ENCODE measurements at regions not wholly inside any gene's neighbourhood (a gene's known extent, or its start where the extent isn't known, plus 50 kb on each side); places are given as distances from the start of the nearest gene placed in this dataset.

GRCh38 chr2:52210161-52210560, 1178.2 kb upstream of the NRXN1 start:
- DNase-seq (ENCODE audit: insufficient read length, low spot score) (no peak), FAIRE-seq (no peak)
- TF ChIP-seq POLR2A (IDR thresholded peaks at IDR 0.05; ENCODE audit: low read depth, low read length), result no peak

- FAIRE-seq, result no peak
These were observed 1162.4 kb upstream of the NRXN1 start for GRCh38 chr2:52194342-52194741.

DNA sequence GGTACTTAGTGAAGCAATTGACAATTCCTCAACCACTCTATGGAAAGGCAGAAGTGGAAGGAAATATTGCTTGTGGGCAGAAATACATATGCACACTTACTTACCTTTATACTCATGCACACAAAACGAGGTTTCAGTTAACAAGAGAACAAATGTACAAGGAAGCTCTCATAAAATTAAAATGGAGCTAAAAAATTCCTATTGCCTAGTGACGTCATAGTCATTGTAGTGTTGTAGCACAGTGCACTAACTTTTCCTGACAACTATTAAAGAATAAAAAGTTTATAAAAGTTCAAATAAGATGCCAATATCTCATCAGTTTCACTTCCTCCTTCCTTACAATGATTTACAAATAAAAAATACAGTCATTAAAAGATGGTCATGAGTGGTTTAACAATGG, 1161.9 kb upstream of the NRXN1 start:
- TF ChIP-seq POLR2A (IDR thresholded peaks at IDR 0.05; ENCODE audit: low read depth, low read length), result no peak
- no peak for DNase-seq (ENCODE audit: insufficient read length, low spot score)
- no peak for FAIRE-seq

More at GRCh38 chr2:52194342-52194741, 1162.4 kb upstream of the NRXN1 start:
- no peak for TF ChIP-seq POLR2A (IDR thresholded peaks at IDR 0.05; ENCODE audit: low read depth, low read length)
- no peak for DNase-seq (ENCODE audit: insufficient read length, low spot score)

GRCh38 chr2:52192656-52193055, 1160.7 kb upstream of the NRXN1 start:
- DNase-seq (ENCODE audit: insufficient read length, low spot score), result no peak
- FAIRE-seq, result no peak
- no peak for TF ChIP-seq POLR2A (IDR thresholded peaks at IDR 0.05; ENCODE audit: low read depth, low read length)

DNA sequence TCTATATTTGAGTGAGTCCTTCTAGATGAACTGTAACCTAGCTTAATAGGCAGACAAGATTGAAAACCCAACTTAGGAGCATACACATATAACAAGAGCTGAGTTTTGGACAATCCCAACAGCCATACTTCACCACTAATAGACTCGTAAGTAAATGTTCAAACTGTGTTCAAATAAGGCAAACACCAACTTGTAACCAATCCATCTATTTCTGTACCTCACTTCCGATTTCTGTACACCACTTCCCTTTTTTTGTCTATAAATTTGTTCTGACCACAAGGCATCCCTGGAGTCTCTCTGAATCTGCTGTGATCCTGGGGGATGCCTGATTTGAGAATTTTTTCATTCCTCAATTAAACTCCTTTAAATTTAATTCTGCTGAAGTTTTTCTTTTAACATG, 1149.1 kb upstream of the NRXN1 start:
- FAIRE-seq, result no peak
- TF ChIP-seq POLR2A (IDR thresholded peaks at IDR 0.05; ENCODE audit: low read depth, low read length), result no peak
- no peak for DNase-seq (ENCODE audit: insufficient read length, low spot score)

GRCh38 chr2:52178845-52179244, 1146.9 kb upstream of the NRXN1 start:
- no peak for DNase-seq (ENCODE audit: insufficient read length, low spot score)

GRCh38 chr2:52145005-52145404, 1113.1 kb upstream of the NRXN1 start:
- no peak for FAIRE-seq
- TF ChIP-seq POLR2A (IDR thresholded peaks at IDR 0.05; ENCODE audit: low read depth, low read length), result no peak
- no peak for DNase-seq (ENCODE audit: insufficient read length, low spot score)

More at GRCh38 chr2:52178845-52179244, 1146.9 kb upstream of the NRXN1 start:
- no peak for FAIRE-seq
- TF ChIP-seq POLR2A (IDR thresholded peaks at IDR 0.05; ENCODE audit: low read depth, low read length), result no peak

DNA sequence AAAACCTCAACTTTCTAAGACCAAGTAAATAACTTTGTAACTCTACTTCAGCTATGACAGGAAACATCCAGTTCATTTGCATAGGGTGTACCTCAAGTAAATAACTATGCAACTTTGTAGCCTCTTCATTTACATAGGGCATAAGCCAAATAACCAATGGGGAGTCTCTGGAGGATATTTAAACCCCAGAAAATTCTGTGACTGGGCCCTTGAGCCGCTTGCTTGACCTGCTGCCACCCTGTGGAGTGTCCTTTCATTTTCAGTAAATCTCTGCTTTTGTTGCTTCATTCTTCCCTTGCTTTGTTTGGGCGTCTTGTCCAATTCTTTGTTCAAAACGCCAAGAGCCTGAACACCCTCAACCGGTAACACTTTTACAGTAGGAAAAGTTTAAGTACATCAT, 1112.7 kb upstream of the NRXN1 start:
- no peak for TF ChIP-seq POLR2A (IDR thresholded peaks at IDR 0.05; ENCODE audit: low read depth, low read length)
- FAIRE-seq (no peak), DNase-seq (ENCODE audit: insufficient read length, low spot score) (no peak)

- no peak for FAIRE-seq
- DNase-seq (ENCODE audit: insufficient read length, low spot score), result no peak
- no peak for TF ChIP-seq POLR2A (IDR thresholded peaks at IDR 0.05; ENCODE audit: low read depth, low read length)
These were observed 1109.1 kb upstream of the NRXN1 start for GRCh38 chr2:52141076-52141475.

DNA sequence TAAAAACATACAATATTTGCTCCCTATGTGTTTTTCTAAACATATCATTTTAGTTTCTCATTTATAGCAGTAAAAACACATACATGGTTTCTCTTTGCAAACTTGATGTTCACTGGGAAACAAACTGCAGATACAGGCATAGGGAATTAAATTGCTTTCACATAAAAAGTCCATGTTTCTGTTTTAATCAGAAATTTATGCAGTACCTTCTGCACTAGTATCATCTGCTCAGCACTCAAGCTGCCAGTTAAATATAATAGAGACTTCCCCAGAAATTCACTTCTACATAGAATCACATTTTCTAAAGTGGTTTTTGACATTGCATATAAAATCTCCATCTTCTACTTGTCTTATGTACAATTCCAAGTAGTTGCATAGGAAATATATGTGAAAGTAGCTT, 1107.3 kb upstream of the NRXN1 start:
- TF ChIP-seq POLR2A (IDR thresholded peaks at IDR 0.05; ENCODE audit: low read depth, low read length), result no peak
- FAIRE-seq (no peak), DNase-seq (ENCODE audit: insufficient read length, low spot score) (no peak)

GRCh38 chr2:52135235-52135634, 1103.3 kb upstream of the NRXN1 start:
- no peak for FAIRE-seq
- no peak for TF ChIP-seq POLR2A (IDR thresholded peaks at IDR 0.05; ENCODE audit: low read depth, low read length)
- DNase-seq (ENCODE audit: insufficient read length, low spot score), result no peak

DNA sequence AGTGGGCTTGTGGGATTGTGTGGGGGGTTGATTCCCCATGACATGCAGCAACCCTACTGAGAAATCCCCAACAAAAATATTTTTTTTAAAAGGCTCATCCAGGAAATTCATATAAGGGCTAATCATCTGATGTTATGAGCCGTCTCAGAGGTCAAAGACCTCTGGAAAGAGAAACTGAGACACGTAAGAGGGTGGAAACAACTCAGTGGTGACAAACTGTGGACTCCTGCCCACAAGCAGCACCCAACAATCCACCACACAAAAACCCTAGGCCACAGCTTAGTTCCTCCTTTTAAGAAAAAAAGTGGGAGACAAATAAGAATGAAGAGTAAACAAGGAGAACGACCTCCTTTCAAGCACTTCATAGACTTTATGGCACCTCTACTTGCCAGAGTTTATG, 1096.1 kb upstream of the NRXN1 start:
- no peak for DNase-seq (ENCODE audit: insufficient read length, low spot score)
- FAIRE-seq, result no peak
- TF ChIP-seq POLR2A (IDR thresholded peaks at IDR 0.05; ENCODE audit: low read depth, low read length), result no peak

DNA sequence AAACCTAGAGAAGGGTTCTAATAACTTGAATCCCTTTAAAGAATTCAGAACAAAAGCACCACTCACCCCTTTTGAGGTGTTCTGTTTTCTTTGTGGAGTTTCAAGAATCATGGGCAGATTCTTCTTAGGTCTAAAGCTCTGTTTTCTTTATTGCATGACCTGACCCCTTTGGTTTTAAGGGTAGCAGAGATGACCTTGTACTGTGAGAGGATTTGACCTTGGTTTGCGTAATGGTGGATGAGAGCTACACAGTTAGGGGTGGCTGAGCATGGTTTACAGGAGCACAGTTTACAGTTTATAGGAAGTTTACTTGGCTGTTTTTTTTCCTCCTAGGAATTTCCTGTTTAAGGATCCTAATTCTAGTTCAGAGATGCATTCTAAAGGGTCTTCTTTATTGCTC, 1095.6 kb upstream of the NRXN1 start:
- TF ChIP-seq POLR2A (IDR thresholded peaks at IDR 0.05; ENCODE audit: low read depth, low read length), result no peak

DNA sequence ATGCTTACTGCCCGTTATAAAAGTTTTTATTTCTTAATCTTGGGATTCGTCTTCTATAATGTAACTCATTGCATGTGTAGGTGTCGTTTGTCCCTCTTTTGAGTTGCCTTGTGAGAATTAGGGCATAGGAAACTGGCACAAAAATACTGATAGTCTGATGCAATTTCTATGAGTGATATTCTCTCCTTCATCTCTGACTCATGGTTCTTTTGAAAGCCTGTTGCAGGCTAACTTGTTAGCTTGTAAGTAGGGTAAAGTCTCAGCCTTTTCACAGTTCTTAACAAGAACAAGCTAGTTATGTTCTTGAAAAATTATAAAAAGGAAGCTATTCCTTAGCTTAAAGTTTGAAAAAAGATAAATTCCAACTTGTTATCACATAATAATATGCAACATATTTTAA, 1085.4 kb upstream of the NRXN1 start:
- DNase-seq (ENCODE audit: insufficient read length, low spot score), result no peak
- peak; percentile 75 for FAIRE-seq
- no peak for TF ChIP-seq POLR2A (IDR thresholded peaks at IDR 0.05; ENCODE audit: low read depth, low read length)

More for the DNA sequence above, 1095.6 kb upstream of the NRXN1 start:
- FAIRE-seq, result no peak
- DNase-seq (ENCODE audit: insufficient read length, low spot score), result no peak

DNA sequence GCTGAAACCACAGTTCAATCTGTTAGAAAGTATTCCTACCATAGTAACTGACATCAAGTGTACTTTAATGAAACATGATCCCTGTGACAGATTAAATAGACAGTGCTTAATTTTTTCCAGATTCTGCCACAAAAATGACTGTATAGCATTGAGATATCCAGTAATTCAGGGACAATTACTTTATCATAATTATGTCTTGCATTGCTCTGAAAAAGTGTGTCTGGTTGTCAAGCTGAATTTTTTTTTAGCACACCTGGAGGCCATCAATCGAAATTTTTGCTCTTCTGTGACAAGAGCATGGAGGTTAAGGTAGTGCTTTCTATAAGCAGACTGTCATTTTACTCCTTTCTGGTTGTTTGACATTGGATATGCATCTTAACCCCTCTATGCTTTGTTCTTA, 1083.8 kb upstream of the NRXN1 start:
- DNase-seq (ENCODE audit: insufficient read length, low spot score), result no peak
- TF ChIP-seq POLR2A (IDR thresholded peaks at IDR 0.05; ENCODE audit: low read depth, low read length), result no peak
- FAIRE-seq, result no peak

DNA sequence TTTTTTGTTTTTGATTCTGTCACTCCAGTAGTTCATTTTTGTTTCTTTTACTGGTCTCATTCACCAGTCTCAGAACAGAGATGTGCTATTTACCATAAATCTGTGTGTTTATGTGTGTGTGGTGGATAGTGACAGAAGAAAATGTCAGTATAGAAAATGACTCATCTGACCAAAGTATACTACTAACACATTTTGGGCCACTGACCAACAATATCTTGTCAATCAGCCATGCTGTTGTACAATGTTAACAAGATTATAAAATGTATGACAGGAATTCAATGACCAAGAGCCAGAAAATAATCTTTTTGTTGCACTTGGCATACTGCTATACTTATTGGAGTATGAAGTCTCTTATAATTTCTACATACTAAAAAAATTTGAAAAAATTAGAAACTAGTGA, 1081.4 kb upstream of the NRXN1 start:
- no peak for TF ChIP-seq POLR2A (IDR thresholded peaks at IDR 0.05; ENCODE audit: low read depth, low read length)
- FAIRE-seq, result no peak
- DNase-seq (ENCODE audit: insufficient read length, low spot score), result no peak

Measured in H54 (cell line).